HCT116 (cell line): ENCODE measurements at regions not wholly inside any gene's neighbourhood (a gene's known extent, or its start where the extent isn't known, plus 50 kb on each side); places are given as distances from the start of the nearest gene placed in this dataset.

Experiments
- CBX3 ChIP-seq: IDR thresholded peaks from 2 replicates; pipeline ENCODE4 v1.6.1; 2012; ENCODE audit warnings: low read depth
- EZH2 ChIP-seq: fragments of 200-600 bp; sonication (generic); IDR thresholded peaks from 2 replicates; pipeline ENCODE4 v1.6.1; 2017; ENCODE audit warnings: antibody characterized with exemption, mixed run types
- EZH2phosphoT487 ChIP-seq: fragments of 200-600 bp; IDR thresholded peaks from 2 replicates; pipeline ENCODE4 v1.6.1; 2018; ENCODE audit warnings: antibody characterized with exemption, borderline replicate concordance
- JUND ChIP-seq: IDR thresholded peaks from 2 replicates; pipeline ENCODE4 v1.6.1; 2012
- POLR2A ChIP-seq: IDR thresholded peaks from 2 replicates; pipeline ENCODE4 v1.7.0; 2011; ENCODE audit warnings: borderline replicate concordance; ENCODE audit not compliant: insufficient read depth, insufficient read length; ENCODE audit errors: extremely low read depth
- POLR2AphosphoS5 ChIP-seq: IDR thresholded peaks from 2 replicates; pipeline ENCODE4 v1.6.1; 2011; ENCODE audit warnings: mild to moderate bottlenecking, low read depth, low read length, moderate library complexity
- RAD21 ChIP-seq: IDR thresholded peaks from 2 replicates; pipeline ENCODE4 v1.6.1; 2012; ENCODE audit warnings: low read depth, mild to moderate bottlenecking
- ZNF274 ChIP-seq: fragments of 200-500 bp; sonication (Bioruptor generic); IDR thresholded peaks from 2 replicates; pipeline ENCODE4 v1.6.1; 2014; ENCODE audit warnings: mild to moderate bottlenecking, low read depth, low read length, inconsistent platforms
- TF ChIP-seq, protein P1 (sequence below): IDR thresholded peaks from 2 replicates; pipeline ENCODE4 v1.6.1; 2012
- TF ChIP-seq, protein P2 (sequence below), 3 experiments: fragments of 200-600 bp in 1 of 3; sonication (generic) in 1 of 3; IDR thresholded peaks in 2 of 3; conservative IDR thresholded peaks in 1 of 3; 2 replicates each; pipeline ENCODE4 v1.5.1; 2012 to 2017; ENCODE audit warnings: low read depth in 2 of 3, low read length in 2 of 3, antibody characterized with exemption in 1 of 3, borderline replicate concordance in 1 of 3, control low read depth in 1 of 3, mild to moderate bottlenecking in 1 of 3, mixed read lengths in 1 of 3, mixed run types in 1 of 3, moderate library complexity in 1 of 3; ENCODE audit not compliant: insufficient read depth in 1 of 3
- TF ChIP-seq, protein P3 (sequence below): IDR thresholded peaks from 2 replicates; pipeline ENCODE4 v1.6.1; 2011; ENCODE audit warnings: mild to moderate bottlenecking, low read length, moderate library complexity; ENCODE audit not compliant: insufficient replicate concordance; ENCODE audit errors: extremely low read depth
- TF ChIP-seq, protein P4 (sequence below): IDR thresholded peaks from 2 replicates; pipeline ENCODE4 v1.6.1; 2012; ENCODE audit warnings: low read depth
- TF ChIP-seq, protein P5 (sequence below): IDR thresholded peaks from 2 replicates; pipeline ENCODE4 v1.6.1; 2012

DNA sequence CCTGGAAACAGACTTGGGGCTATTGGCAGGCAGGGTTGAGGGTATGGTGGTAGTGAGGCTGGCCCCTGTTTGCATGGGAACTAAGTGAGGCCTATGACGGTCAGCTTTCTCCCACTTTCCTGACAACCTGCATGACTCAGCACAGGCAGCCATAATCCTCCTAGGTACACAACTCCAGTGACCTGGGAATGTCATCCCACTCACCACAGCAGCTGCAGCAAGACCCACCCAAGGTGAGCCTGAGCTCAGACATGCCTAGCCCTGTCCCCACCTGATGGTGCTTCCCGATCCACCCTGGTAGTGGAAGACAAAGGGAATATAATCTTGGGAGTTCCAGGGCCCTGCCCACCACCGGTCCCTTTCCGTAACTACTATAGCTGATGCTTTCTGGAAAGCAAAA is 178.7 kb downstream of the NDUFS4 start:
- TF ChIP-seq, protein P1, sequence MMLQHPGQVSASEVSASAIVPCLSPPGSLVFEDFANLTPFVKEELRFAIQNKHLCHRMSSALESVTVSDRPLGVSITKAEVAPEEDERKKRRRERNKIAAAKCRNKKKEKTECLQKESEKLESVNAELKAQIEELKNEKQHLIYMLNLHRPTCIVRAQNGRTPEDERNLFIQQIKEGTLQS, result no peak
- no peak for TF ChIP-seq ZNF274
- TF ChIP-seq EZH2phosphoT487, result no peak
- TF ChIP-seq, protein P2, sequence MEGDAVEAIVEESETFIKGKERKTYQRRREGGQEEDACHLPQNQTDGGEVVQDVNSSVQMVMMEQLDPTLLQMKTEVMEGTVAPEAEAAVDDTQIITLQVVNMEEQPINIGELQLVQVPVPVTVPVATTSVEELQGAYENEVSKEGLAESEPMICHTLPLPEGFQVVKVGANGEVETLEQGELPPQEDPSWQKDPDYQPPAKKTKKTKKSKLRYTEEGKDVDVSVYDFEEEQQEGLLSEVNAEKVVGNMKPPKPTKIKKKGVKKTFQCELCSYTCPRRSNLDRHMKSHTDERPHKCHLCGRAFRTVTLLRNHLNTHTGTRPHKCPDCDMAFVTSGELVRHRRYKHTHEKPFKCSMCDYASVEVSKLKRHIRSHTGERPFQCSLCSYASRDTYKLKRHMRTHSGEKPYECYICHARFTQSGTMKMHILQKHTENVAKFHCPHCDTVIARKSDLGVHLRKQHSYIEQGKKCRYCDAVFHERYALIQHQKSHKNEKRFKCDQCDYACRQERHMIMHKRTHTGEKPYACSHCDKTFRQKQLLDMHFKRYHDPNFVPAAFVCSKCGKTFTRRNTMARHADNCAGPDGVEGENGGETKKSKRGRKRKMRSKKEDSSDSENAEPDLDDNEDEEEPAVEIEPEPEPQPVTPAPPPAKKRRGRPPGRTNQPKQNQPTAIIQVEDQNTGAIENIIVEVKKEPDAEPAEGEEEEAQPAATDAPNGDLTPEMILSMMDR (IDR thresholded peaks at IDR 0.05 in 2 of 3, conservative IDR thresholded peaks at IDR 0.05 in 1 of 3; ENCODE audit: borderline replicate concordance in 1 of 3, insufficient read depth in 1 of 3, low read depth in 2 of 3, low read length in 2 of 3), result no peak
- TF ChIP-seq POLR2A, result no peak
- no peak for TF ChIP-seq POLR2AphosphoS5
- TF ChIP-seq CBX3, result no peak
- no peak for TF ChIP-seq RAD21
- TF ChIP-seq, protein P3, sequence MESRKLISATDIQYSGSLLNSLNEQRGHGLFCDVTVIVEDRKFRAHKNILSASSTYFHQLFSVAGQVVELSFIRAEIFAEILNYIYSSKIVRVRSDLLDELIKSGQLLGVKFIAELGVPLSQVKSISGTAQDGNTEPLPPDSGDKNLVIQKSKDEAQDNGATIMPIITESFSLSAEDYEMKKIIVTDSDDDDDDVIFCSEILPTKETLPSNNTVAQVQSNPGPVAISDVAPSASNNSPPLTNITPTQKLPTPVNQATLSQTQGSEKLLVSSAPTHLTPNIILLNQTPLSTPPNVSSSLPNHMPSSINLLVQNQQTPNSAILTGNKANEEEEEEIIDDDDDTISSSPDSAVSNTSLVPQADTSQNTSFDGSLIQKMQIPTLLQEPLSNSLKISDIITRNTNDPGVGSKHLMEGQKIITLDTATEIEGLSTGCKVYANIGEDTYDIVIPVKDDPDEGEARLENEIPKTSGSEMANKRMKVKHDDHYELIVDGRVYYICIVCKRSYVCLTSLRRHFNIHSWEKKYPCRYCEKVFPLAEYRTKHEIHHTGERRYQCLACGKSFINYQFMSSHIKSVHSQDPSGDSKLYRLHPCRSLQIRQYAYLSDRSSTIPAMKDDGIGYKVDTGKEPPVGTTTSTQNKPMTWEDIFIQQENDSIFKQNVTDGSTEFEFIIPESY, result no peak
- no peak for TF ChIP-seq JUND
- TF ChIP-seq, protein P4, sequence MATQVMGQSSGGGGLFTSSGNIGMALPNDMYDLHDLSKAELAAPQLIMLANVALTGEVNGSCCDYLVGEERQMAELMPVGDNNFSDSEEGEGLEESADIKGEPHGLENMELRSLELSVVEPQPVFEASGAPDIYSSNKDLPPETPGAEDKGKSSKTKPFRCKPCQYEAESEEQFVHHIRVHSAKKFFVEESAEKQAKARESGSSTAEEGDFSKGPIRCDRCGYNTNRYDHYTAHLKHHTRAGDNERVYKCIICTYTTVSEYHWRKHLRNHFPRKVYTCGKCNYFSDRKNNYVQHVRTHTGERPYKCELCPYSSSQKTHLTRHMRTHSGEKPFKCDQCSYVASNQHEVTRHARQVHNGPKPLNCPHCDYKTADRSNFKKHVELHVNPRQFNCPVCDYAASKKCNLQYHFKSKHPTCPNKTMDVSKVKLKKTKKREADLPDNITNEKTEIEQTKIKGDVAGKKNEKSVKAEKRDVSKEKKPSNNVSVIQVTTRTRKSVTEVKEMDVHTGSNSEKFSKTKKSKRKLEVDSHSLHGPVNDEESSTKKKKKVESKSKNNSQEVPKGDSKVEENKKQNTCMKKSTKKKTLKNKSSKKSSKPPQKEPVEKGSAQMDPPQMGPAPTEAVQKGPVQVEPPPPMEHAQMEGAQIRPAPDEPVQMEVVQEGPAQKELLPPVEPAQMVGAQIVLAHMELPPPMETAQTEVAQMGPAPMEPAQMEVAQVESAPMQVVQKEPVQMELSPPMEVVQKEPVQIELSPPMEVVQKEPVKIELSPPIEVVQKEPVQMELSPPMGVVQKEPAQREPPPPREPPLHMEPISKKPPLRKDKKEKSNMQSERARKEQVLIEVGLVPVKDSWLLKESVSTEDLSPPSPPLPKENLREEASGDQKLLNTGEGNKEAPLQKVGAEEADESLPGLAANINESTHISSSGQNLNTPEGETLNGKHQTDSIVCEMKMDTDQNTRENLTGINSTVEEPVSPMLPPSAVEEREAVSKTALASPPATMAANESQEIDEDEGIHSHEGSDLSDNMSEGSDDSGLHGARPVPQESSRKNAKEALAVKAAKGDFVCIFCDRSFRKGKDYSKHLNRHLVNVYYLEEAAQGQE, result no peak
- no peak for TF ChIP-seq EZH2
- TF ChIP-seq, protein P5, sequence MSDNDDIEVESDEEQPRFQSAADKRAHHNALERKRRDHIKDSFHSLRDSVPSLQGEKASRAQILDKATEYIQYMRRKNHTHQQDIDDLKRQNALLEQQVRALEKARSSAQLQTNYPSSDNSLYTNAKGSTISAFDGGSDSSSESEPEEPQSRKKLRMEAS, result no peak
